Fibroblast of lung (primary cell): ENCODE measurements at regions not wholly inside any gene's neighbourhood (a gene's known extent, or its start where the extent isn't known, plus 50 kb on each side); places are given as distances from the start of the nearest gene placed in this dataset.

Experiments used
- DNase-seq, 2 donors: peaks; one replicate each; pipeline versions ENCODE4 v3.0.0 to v3.0.0-alpha.2; 2010; ENCODE audit warnings: low read depth in 2 of 2
- H2AFZ ChIP-seq: 2 replicates; pipeline ENCODE4 v1.5.1; 2012; ENCODE audit warnings: low read length, control low read depth, inconsistent platforms
- H3K27ac ChIP-seq: 2 replicates; pipeline ENCODE4 v1.5.1; 2011; ENCODE audit warnings: low read length, control low read depth; ENCODE audit not compliant: insufficient read depth
- H3K27me3 ChIP-seq: 2 replicates; pipeline ENCODE4 v1.5.1; 2011; ENCODE audit warnings: mild to moderate bottlenecking, low read length; ENCODE audit not compliant: control insufficient read depth, insufficient read depth
- H3K36me3 ChIP-seq: 2 replicates; pipeline ENCODE4 v1.5.1; 2011; ENCODE audit warnings: low read length; ENCODE audit not compliant: control insufficient read depth, insufficient read depth
- H3K4me1 ChIP-seq: 2 replicates; pipeline ENCODE4 v1.5.1; 2011; ENCODE audit warnings: low read length; ENCODE audit not compliant: control insufficient read depth, insufficient read depth; ENCODE audit errors: extremely low read depth
- H3K4me2 ChIP-seq: 2 replicates; pipeline ENCODE4 v1.5.1; 2011; ENCODE audit warnings: low read length, control low read depth; ENCODE audit not compliant: insufficient read depth; ENCODE audit errors: extremely low read depth
- H3K4me3 ChIP-seq, 4 experiments: fragments of 200-600 bp in 1 of 4; sonication (generic) in 1 of 4; replicated peaks in 1 of 4; 2 replicates each; pipeline ENCODE4 v1.5.1; 2011 to 2016; ENCODE audit warnings: low read length in 4 of 4, low read depth in 3 of 4, mild to moderate bottlenecking in 3 of 4, control low read depth in 2 of 4, inconsistent platforms in 1 of 4, mixed read lengths in 1 of 4; ENCODE audit not compliant: insufficient read depth in 1 of 4; ENCODE audit errors: control extremely low read depth in 1 of 4
- H3K79me2 ChIP-seq: 2 replicates; pipeline ENCODE4 v1.5.1; 2012; ENCODE audit warnings: mild to moderate bottlenecking, low read length, inconsistent platforms; ENCODE audit not compliant: control insufficient read depth, insufficient read depth
- H3K9ac ChIP-seq: 2 replicates; pipeline ENCODE4 v1.5.1; 2011; ENCODE audit warnings: mild to moderate bottlenecking, low read length, control low read depth; ENCODE audit not compliant: insufficient read depth
- H3K9me3 ChIP-seq: 2 replicates; pipeline ENCODE4 v1.5.1; 2012; ENCODE audit warnings: low read depth, low read length; ENCODE audit not compliant: control insufficient read depth, insufficient read depth
- H4K20me1 ChIP-seq: 2 replicates; pipeline ENCODE4 v1.5.1; 2011; ENCODE audit warnings: low read length; ENCODE audit not compliant: control insufficient read depth, insufficient read depth; ENCODE audit errors: extremely low read depth
- EZH2 ChIP-seq: IDR thresholded peaks from 2 replicates; pipeline ENCODE4 v1.5.1; 2012; ENCODE audit warnings: low read length, control low read depth, mild to moderate bottlenecking; ENCODE audit errors: missing control alignments
- TF ChIP-seq, protein P1 (sequence below), 2 donors: IDR thresholded peaks in 1 of 2; conservative IDR thresholded peaks in 1 of 2; 1 replicate in 1 of 2; 2 replicates in 1 of 2; pipeline ENCODE4 v1.5.1; 2011 to 2012; ENCODE audit warnings: low read length in 2 of 2, control low read depth in 1 of 2, inconsistent platforms in 1 of 2, low read depth in 1 of 2, mild to moderate bottlenecking in 1 of 2

DNA sequence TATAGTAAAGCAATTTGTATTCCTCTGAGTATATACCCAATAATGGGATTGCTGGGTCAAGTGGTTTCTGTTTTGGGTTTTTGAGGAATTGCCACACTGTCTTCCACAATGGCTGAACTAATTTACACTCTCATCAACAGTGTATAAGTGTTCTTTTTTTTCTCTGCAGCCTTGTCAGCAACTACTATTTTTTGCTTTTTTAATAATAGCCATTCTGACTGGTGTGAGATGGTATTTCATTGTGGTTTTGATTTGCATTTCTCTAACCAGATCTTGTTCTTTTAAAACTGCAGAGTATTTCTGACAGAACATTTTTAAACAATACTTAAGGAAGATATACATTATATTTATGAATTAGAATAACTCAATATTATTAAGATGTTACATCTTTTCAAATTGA, 1140.5 kb upstream of the CNTN5 start:
- no peaks in the 10 kb centered on the region for H4K20me1 ChIP-seq
- H3K4me1 ChIP-seq, result no peaks in the 10 kb centered on the region
- H3K9ac ChIP-seq, result no peak overlapping the region
- TF ChIP-seq EZH2, result no peak
- no peaks in the 10 kb centered on the region for H3K27me3 ChIP-seq
- no peak overlapping the region for H3K4me2 ChIP-seq
- DNase-seq, result no peak
- no peak overlapping the region for H2AFZ ChIP-seq
- H3K79me2 ChIP-seq, result no peaks in the 10 kb centered on the region
- H3K27ac ChIP-seq, result no peak overlapping the region
- no peaks in the 10 kb centered on the region for H3K36me3 ChIP-seq
- no peaks in the 10 kb centered on the region for H3K9me3 ChIP-seq
- H3K4me3 ChIP-seq, result no peak overlapping the region

GRCh38 chr11:97883086-97883485, 1137.7 kb upstream of the CNTN5 start:
- H3K79me2 ChIP-seq, result no peaks in the 10 kb centered on the region
- no peaks in the 10 kb centered on the region for H3K4me1 ChIP-seq
- DNase-seq, result peak in 1 of 2 donors; percentile 5
- H2AFZ ChIP-seq, result no peak overlapping the region
- H3K4me2 ChIP-seq, result no peak overlapping the region
- H3K27me3 ChIP-seq, result no peaks in the 10 kb centered on the region
- no peak overlapping the region for H3K4me3 ChIP-seq
- no peak overlapping the region for H3K27ac ChIP-seq
- no peak overlapping the region for H3K9ac ChIP-seq
- no peaks in the 10 kb centered on the region for H4K20me1 ChIP-seq
- H3K9me3 ChIP-seq, result no peaks in the 10 kb centered on the region
- no peak for TF ChIP-seq EZH2
- TF ChIP-seq, protein P1, sequence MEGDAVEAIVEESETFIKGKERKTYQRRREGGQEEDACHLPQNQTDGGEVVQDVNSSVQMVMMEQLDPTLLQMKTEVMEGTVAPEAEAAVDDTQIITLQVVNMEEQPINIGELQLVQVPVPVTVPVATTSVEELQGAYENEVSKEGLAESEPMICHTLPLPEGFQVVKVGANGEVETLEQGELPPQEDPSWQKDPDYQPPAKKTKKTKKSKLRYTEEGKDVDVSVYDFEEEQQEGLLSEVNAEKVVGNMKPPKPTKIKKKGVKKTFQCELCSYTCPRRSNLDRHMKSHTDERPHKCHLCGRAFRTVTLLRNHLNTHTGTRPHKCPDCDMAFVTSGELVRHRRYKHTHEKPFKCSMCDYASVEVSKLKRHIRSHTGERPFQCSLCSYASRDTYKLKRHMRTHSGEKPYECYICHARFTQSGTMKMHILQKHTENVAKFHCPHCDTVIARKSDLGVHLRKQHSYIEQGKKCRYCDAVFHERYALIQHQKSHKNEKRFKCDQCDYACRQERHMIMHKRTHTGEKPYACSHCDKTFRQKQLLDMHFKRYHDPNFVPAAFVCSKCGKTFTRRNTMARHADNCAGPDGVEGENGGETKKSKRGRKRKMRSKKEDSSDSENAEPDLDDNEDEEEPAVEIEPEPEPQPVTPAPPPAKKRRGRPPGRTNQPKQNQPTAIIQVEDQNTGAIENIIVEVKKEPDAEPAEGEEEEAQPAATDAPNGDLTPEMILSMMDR (conservative IDR thresholded peaks at IDR 0.05 in 1 of 2, IDR thresholded peaks at IDR 0.05 in 1 of 2; ENCODE audit: low read depth in 1 of 2, low read length in 2 of 2), result no peak
- no peaks in the 10 kb centered on the region for H3K36me3 ChIP-seq

- Histone ChIP-seq H2AFZ (no peak overlapping the region), H3K4me3 (no peak overlapping the region), H3K4me1 (no peaks in the 10 kb centered on the region), H3K79me2 (no peaks in the 10 kb centered on the region), H4K20me1 (no peaks in the 10 kb centered on the region), H3K27ac (no peak overlapping the region), H3K36me3 (no peaks in the 10 kb centered on the region), H3K27me3 (no peaks in the 10 kb centered on the region), H3K9me3 (no peaks in the 10 kb centered on the region), H3K9ac (no peak overlapping the region), H3K4me2 (no peak overlapping the region)
- no peak for DNase-seq
- TF ChIP-seq, protein P1 (conservative IDR thresholded peaks at IDR 0.05 in 1 of 2, IDR thresholded peaks at IDR 0.05 in 1 of 2; ENCODE audit: low read depth in 1 of 2, low read length in 2 of 2), result no peak
- TF ChIP-seq EZH2, result no peak
Observed at GRCh38 chr11:97888641-97889040, 1132.1 kb upstream of the CNTN5 start.

- Histone ChIP-seq H3K79me2 (no peaks in the 10 kb centered on the region), H2AFZ (no peak overlapping the region), H3K4me1 (no peaks in the 10 kb centered on the region), H4K20me1 (no peaks in the 10 kb centered on the region), H3K9me3 (no peaks in the 10 kb centered on the region), H3K36me3 (no peaks in the 10 kb centered on the region), H3K4me3 (no peak overlapping the region), H3K9ac (no peak overlapping the region), H3K27ac (no peak overlapping the region), H3K4me2 (no peak overlapping the region), H3K27me3 (no peaks in the 10 kb centered on the region)
- TF ChIP-seq, protein P1 (conservative IDR thresholded peaks at IDR 0.05 in 1 of 2, IDR thresholded peaks at IDR 0.05 in 1 of 2; ENCODE audit: low read depth in 1 of 2, low read length in 2 of 2), result no peak
- TF ChIP-seq EZH2, result no peak
- no peak for DNase-seq
Observed at GRCh38 chr11:97890466-97890865, 1130.3 kb upstream of the CNTN5 start.
